ENCODE measurements at regions not wholly inside any gene's neighbourhood (a gene's known extent, or its start where the extent isn't known, plus 50 kb on each side); places are given as distances from the start of the nearest gene placed in this dataset.
"Not testable (repeated sequence)": the region's sequence is repeated elsewhere in the genome, so short reads cannot be mapped to it uniquely, and the experiment has no call there.

DNA sequence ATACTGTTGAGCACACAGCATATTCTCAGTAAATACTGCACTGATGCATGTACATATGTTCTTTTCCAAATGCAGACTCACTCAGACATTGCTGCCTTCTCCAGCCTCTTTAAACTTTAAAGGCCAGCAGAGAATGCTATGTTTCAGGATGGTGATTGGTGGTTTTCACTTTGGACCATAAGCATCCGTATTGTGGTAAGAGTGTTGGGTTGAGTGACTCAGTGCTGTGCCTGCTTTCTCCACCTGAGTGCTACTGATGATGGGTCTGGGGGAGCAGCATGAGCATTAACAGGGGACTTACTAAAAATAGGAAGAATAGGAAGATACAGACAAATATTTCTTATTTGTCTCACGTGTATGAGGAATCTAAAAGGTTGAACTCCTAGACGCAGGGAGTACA lies 56.3 kb upstream of the ZNF92 start:
- DNase-seq = no peak

GRCh38 chr7:65310761-65311160 lies 62.9 kb upstream of the ZNF92 start:
- no peak for DNase-seq

DNA sequence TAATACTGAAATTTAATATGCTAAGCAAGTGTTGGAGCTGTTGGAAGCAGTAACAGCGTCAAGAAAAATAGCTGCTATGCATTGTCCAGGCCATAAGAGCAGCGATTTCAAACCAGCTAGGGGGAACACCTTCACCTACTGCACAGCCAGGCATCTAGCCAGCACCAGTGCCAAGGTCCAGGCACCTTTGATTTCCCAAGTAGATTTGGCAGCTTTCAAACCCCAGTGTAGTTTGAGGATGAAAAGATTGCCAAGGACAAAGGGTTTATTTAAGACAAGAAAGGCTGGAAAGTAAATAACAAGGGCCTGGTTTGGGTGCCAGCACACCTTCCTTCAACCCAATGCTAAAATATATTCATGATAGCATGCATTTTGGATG lies 65.4 kb upstream of the ZNF92 start:
- DNase-seq = no peak

- DNase-seq = no peak
Observed at GRCh38 chr7:65307651-65308299, 65.9 kb upstream of the ZNF92 start.

DNA sequence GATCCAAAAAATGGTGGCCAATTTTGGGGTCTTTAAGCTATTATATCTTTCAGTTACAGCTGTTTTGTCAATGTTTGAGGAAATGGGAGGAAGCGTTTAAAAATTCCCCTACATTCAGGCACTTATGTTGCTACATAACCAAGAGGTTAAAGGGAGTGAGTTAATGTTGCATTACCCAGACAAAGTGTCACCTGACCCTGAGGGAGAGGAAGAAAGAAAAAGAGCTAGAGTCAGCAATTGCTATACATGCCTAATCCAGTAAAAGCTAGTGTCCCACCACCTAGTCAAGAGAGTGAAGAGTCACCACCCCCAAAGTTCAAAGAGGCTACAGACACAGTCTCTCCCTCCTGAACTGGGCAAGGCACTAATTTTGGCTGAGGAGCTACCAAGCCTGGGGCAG lies 69.5 kb upstream of the ZNF92 start:
- DNase-seq = no peak

GRCh38 chr7:65302883-65303282 lies 70.8 kb upstream of the ZNF92 start:
- DNase-seq = no peak

DNA sequence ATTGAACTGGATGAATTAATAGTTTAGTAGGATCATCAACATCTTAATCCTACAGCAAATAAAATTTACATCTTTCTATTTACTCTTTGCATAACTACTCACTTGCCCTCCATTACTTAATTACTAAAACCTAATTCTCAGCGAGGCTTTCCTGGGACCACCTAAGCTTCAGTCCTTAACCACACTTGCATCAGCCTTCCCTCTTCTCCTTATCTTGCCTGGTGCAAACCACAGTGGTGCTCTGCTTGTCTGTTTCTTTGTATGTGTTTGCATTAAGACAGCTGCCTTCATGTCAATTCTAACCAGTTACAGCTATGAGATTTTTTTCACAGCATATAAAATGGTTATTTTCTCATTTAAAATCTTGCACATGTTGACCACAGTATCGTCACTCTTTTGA lies 72.6 kb upstream of the ZNF92 start:
- no peak for DNase-seq

DNA sequence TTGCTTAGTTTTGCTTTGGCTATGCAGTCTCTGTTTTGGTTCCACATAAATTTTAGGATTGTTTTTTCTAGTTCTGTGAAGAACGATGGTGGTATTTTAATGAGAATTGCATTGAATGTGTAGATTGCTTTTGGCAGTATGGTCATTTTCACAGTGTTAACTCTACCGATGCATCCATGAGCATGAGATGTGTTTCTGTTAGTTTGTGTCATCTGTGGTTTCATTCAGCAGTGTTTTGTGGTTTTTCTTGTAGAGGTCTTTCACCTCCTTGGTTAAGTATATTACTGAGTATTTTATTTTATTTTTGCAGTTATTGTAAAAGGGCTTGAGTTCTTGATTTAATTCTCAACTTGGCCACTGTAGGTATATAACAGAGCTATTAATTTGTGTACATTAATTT lies 78.2 kb upstream of the ZNF92 start:
- no peak for DNase-seq

GRCh38 chr7:65290340-65290739 lies 83.3 kb upstream of the ZNF92 start:
- not testable (repeated sequence) for DNase-seq

DNA sequence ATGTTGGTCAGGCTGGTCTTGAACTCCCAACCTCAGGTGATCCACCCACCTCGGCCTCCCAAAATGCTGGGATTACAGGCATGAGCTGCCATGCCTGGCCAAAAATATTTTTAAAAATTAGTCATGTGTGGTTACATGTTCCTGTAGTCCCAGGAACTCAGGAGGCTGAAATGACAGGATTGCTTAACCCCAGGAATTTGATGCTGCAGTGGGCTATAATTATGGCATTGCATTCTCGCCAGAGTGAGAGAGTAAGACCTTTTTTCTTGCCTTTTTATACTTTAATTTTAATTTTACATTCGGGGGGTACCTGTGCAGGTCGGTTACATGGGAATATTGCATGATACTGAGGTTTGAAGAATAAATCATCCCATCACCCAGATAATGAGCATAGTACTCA lies 86.6 kb upstream of the ZNF92 start:
- DNase-seq = no peak

- DNase-seq = no peak
Observed at GRCh38 chr7:65285906-65286864, 87.5 kb upstream of the ZNF92 start.

DNA sequence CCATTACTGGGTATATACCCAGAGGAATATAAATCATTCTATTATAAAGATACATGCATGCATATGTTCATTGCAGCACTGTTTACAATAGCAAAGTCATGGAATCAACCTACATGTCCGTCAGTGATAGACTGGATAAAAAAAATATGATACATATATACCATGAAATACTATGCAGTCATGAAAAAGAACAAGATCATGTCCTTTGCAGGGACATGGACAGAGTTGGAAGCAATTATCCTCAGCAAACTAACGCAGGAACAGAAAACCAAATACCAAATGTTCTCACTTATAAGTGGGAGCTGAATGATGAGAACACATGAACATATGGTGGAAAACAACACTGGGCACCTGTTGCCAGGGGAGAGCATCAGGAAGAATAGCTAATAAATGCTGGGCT lies 88.4 kb upstream of the ZNF92 start:
- DNase-seq = not testable (repeated sequence)

GRCh38 chr7:65279795-65280194 lies 93.9 kb upstream of the ZNF92 start:
- DNase-seq = no peak

DNA sequence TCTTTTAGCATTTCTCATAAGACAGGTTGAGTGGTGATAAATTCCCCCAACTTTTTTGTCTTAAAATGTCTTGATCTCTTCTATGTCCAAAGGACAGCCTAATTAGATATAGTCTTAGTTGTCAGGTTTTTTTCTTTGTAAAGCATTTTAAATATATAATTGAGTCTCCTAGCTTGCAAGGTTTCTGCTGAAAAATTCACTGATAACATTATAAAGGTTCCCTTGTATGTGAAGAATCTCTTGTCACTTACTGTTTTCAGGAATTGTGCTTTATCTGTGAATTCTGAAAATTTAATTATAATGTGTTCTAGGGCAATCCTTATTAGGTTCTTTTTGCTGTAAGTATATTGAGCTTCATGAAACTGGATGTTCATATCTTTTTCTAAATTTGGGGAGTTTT lies 96.8 kb upstream of the ZNF92 start:
- DNase-seq = no peak

GRCh38 chr7:65271502-65271901 lies 102.2 kb upstream of the ZNF92 start:
- not testable (repeated sequence) for DNase-seq

- DNase-seq = peak; percentile 66
Observed at GRCh38 chr7:65269150-65269856, 104.4 kb upstream of the ZNF92 start.

DNA sequence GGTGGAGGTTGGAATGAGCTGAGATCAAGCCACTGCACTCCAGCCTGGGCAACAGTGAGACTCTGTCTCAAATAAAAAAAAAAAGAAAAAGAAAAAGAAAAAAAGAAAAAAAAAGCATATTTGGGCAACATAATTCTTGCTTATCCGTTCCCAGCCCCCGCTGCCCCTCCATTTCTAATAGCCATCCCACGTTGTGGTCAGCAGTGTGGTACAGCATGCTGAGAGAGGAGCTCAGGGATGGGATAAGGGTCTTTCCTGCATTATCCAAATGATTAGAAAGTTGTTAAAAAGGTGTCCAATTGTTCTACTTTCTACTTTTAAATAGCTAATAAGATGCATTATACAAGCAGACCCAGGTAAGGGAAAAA lies 104.9 kb upstream of the ZNF92 start:
- no peak for DNase-seq

GRCh38 chr7:65265933-65266519 lies 107.6 kb upstream of the ZNF92 start:
- no peak for DNase-seq

GRCh38 chr7:65264258-65264657 lies 109.4 kb upstream of the ZNF92 start:
- DNase-seq = no peak

DNA sequence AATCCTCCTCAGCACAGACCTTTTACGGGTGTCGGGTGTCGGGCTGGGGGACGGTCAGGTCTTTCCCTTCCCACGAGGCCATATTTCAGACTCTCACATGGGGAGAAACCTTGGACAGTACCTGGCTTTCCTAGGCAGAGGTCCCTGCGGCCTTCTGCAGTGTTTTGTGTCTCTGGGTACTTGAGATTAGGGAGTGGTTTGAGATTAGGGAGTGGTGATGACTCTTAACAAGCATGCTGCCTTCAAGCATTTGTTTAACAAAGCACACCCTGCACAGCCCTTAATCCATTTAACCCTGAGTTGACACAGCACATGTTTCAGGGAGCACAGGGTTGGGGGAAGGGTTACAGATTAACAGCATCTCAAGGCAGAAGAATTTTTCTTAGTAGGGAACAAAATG lies 113.0 kb upstream of the ZNF92 start:
- DNase-seq = not testable (repeated sequence)

DNA sequence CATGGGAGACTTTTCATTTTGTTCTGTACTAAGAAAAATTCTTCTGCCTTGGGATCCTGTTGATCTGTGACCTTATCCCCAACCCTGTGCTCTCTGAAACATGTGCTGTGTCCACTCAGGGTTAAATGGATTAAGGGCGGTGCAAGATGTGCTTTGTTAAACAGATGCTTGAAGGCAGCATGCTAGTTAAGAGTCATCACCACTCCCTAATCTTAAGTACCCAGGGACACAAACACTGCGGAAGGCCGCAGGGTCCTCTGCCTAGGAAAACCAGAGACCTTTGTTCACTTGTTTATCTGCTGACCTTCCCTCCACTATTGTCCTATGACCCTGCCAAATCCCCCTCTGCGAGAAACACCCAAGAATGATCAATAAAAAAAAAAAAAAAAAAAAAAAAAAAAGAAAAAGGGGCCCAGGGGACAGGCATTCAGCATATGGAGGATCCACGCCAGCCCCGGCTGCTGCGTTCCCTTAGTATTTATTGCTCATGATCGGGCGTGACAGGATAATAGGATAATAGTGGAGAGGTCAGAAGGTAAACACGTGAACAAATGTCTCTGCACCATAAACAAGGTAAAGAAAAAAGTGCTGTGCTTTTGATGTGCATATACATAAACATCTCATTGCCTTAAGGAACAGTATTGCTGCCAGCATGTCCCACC lies 113.7 kb upstream of the ZNF92 start:
- DNase-seq = not testable (repeated sequence)

GRCh38 chr7:65254061-65254460 lies 119.6 kb upstream of the ZNF92 start:
- DNase-seq = no peak
